ENCODE measurements at regions not wholly inside any gene's neighbourhood (a gene's known extent, or its start where the extent isn't known, plus 50 kb on each side); places are given as distances from the start of the nearest gene placed in this dataset.

GRCh38 chr2:191749181-191749540 lies 71.2 kb downstream of the NABP1 start:
- no peaks in the 10 kb centered on the region for H3K27me3 ChIP-seq
- ATAC-seq (no peak), FAIRE-seq (no peak), DNase-seq (no peak)
- no peak overlapping the region for H3K27ac ChIP-seq
- H3K9me3 ChIP-seq, result no peaks in the 10 kb centered on the region
- H3K4me3 ChIP-seq, result no peak overlapping the region
- no peak for TF ChIP-seq CTCF (IDR thresholded peaks at IDR 0.05)
- 42 to 45% methylated on average over 4 of the region's 4 CpGs for WGBS, 2 donors
- H3K36me3 ChIP-seq, result no peaks in the 10 kb centered on the region
- intact Hi-C loops (cut with DNase I), result no loop called here
- no peaks in the 10 kb centered on the region for H3K4me1 ChIP-seq

- DNase-seq, result peak in 1 of 6 donors; percentile 8
Measured at GRCh38 chr2:191754103-191754502, 76.2 kb downstream of the NABP1 start.

GRCh38 chr2:191756761-191757160 lies 78.8 kb downstream of the NABP1 start:
- H3K27me3 ChIP-seq, result no peaks in the 10 kb centered on the region
- 74 to 76% methylated on average over 4 of the region's 4 CpGs for WGBS, 2 donors
- no peak overlapping the region for H3K27ac ChIP-seq
- intact Hi-C loops (cut with DNase I), result no loop called here
- no peaks in the 10 kb centered on the region for H3K36me3 ChIP-seq
- H3K9me3 ChIP-seq, result no peaks in the 10 kb centered on the region
- no peak for DNase-seq
- no peak for TF ChIP-seq CTCF (IDR thresholded peaks at IDR 0.05)
- H3K4me3 ChIP-seq, result no peak overlapping the region
- no peak for ATAC-seq
- FAIRE-seq, result no peak
- no peaks in the 10 kb centered on the region for H3K4me1 ChIP-seq

More at GRCh38 chr2:191754103-191754502, 76.2 kb downstream of the NABP1 start:
- intact Hi-C loops (cut with DNase I), result no loop called here
- peak; percentile 38 to 77 (median 57) for ATAC-seq
- FAIRE-seq, result no peak
- Histone ChIP-seq H3K27ac (no peak overlapping the region), H3K27me3 (no peaks in the 10 kb centered on the region), H3K4me3 (no peak overlapping the region), H3K36me3 (no peaks in the 10 kb centered on the region), H3K4me1 (no peaks in the 10 kb centered on the region), H3K9me3 (no peaks in the 10 kb centered on the region)
- 37 to 50% methylated on average over 3 of the region's 3 CpGs for WGBS, 2 donors
- no peak for TF ChIP-seq CTCF (IDR thresholded peaks at IDR 0.05)

- no peak for FAIRE-seq
- TF ChIP-seq CTCF (IDR thresholded peaks at IDR 0.05), result no peak
- WGBS, 2 donors, result 51 to 53% methylated on average over 1 of the region's 1 CpG
Measured at GRCh38 chr2:191757208-191757607, 79.3 kb downstream of the NABP1 start.

GRCh38 chr2:191758518-191759507 lies 80.9 kb downstream of the NABP1 start:
- Histone ChIP-seq H3K36me3 (no peaks in the 10 kb centered on the region), H3K9me3 (no peaks in the 10 kb centered on the region), H3K27me3 (no peaks in the 10 kb centered on the region), H3K4me1 (no peaks in the 10 kb centered on the region), H3K27ac (no peak overlapping the region), H3K4me3 (no peak overlapping the region)
- DNase-seq (peak in 4 of 6 donors; percentile 11 to 46 (median 26)), ATAC-seq (peak; percentile 74 to 89 (median 84)), FAIRE-seq (no peak)
- WGBS, 2 donors, result 58 to 68% methylated on average over 13 of the region's 13 CpGs
- intact Hi-C loops (cut with DNase I), result no loop called here
- TF ChIP-seq CTCF (IDR thresholded peaks at IDR 0.05), result peak in 2 of 4 donors; percentile 12 to 18

More at GRCh38 chr2:191757208-191757607, 79.3 kb downstream of the NABP1 start:
- Histone ChIP-seq H3K9me3 (no peaks in the 10 kb centered on the region), H3K4me3 (no peak overlapping the region), H3K4me1 (no peaks in the 10 kb centered on the region), H3K36me3 (no peaks in the 10 kb centered on the region), H3K27ac (no peak overlapping the region), H3K27me3 (no peaks in the 10 kb centered on the region)
- no peak for ATAC-seq
- DNase-seq, result no peak
- intact Hi-C loops (cut with DNase I), result no loop called here
